Loucy (cell line): ENCODE measurements at regions not wholly inside any gene's neighbourhood (a gene's known extent, or its start where the extent isn't known, plus 50 kb on each side); places are given as distances from the start of the nearest gene placed in this dataset.

ENCODE experiments used
- H2AFZ ChIP-seq: fragments of 200-600 bp; sonication (generic); 2 replicates; pipeline ENCODE4 v1.6.0; 2016; ENCODE audit warnings: antibody characterized with exemption, mild to moderate bottlenecking, low read length, moderate library complexity
- H3F3A ChIP-seq: fragments of 200-600 bp; 2 replicates; pipeline ENCODE4 v1.6.0; 2016; ENCODE audit warnings: antibody characterized with exemption, low read depth, mild to moderate bottlenecking
- H3K27me3 ChIP-seq: fragments of 200-600 bp; sonication (generic); 2 replicates; pipeline ENCODE4 v1.6.1; 2014; ENCODE audit warnings: low read length, mild to moderate bottlenecking; ENCODE audit not compliant: insufficient read depth, poor library complexity, severe bottlenecking
- H3K36me3 ChIP-seq: fragments of 200-600 bp; sonication (generic); 2 replicates; pipeline ENCODE4 v1.6.1; 2016; ENCODE audit warnings: low read length; ENCODE audit not compliant: insufficient read depth
- H3K4me1 ChIP-seq: fragments of 200-600 bp; sonication (generic); 2 replicates; pipeline ENCODE4 v1.5.1; 2014; ENCODE audit warnings: low read length, mild to moderate bottlenecking; ENCODE audit not compliant: insufficient read depth, poor library complexity, severe bottlenecking
- H3K4me2 ChIP-seq: fragments of 200-600 bp; sonication (generic); 2 replicates; pipeline ENCODE4 v1.6.0; 2014; ENCODE audit warnings: antibody characterized with exemption, low read length, low read depth, mild to moderate bottlenecking; ENCODE audit not compliant: poor library complexity, severe bottlenecking
- H3K4me3 ChIP-seq: fragments of 200-600 bp; sonication (generic); 2 replicates; pipeline ENCODE4 v1.5.1; 2014; ENCODE audit warnings: low read length, mild to moderate bottlenecking, mixed read lengths; ENCODE audit not compliant: poor library complexity, severe bottlenecking
- H3K79me2 ChIP-seq: fragments of 200-600 bp; sonication (generic); 2 replicates; pipeline ENCODE4 v1.6.1; 2014; ENCODE audit warnings: low read length; ENCODE audit not compliant: insufficient read depth
- H3K9ac ChIP-seq: fragments of 200-600 bp; sonication (generic); 2 replicates; pipeline ENCODE4 v1.6.0; 2014; ENCODE audit warnings: mild to moderate bottlenecking, low read depth, low read length, moderate library complexity; ENCODE audit not compliant: poor library complexity, severe bottlenecking
- H3K9me2 ChIP-seq: fragments of 200-600 bp; sonication (generic); replicated peaks from 2 replicates; pipeline ENCODE4 v1.6.1; 2016; ENCODE audit warnings: low read depth, low read length, mixed read lengths
- H3K9me3 ChIP-seq: fragments of 200-600 bp; sonication (generic); 2 replicates; pipeline ENCODE4 v1.6.1; 2014; ENCODE audit warnings: mild to moderate bottlenecking, antibody characterized with exemption, low read length, low read depth; ENCODE audit not compliant: insufficient read depth
- H4K20me1 ChIP-seq: fragments of 200-600 bp; sonication (generic); 2 replicates; pipeline ENCODE4 v1.6.0; 2014; ENCODE audit warnings: antibody characterized with exemption, low read length, mild to moderate bottlenecking; ENCODE audit not compliant: insufficient read depth, poor library complexity, severe bottlenecking
- CTCF ChIP-seq: fragments of 200-600 bp; sonication (generic); conservative IDR thresholded peaks from 2 replicates; pipeline ENCODE4 v1.5.1; 2014; ENCODE audit warnings: mild to moderate bottlenecking, antibody characterized with exemption, low read length
- EZH2phosphoT487 ChIP-seq: fragments of 200-600 bp; IDR thresholded peaks from 2 replicates; pipeline ENCODE4 v1.6.1; 2018; ENCODE audit warnings: antibody characterized with exemption, mild to moderate bottlenecking, moderate library complexity, borderline replicate concordance

- H3K9me3 ChIP-seq, result no peaks in the 10 kb centered on the region
- H3K4me3 ChIP-seq, result no peak overlapping the region
- no peaks in the 10 kb centered on the region for H3K79me2 ChIP-seq
- TF ChIP-seq EZH2phosphoT487 (no peak), CTCF (no peak)
- no peaks in the 10 kb centered on the region for H3K4me1 ChIP-seq
- no peak overlapping the region for H3K4me2 ChIP-seq
- H2AFZ ChIP-seq, result no peak overlapping the region
- H3K9ac ChIP-seq, result no peak overlapping the region
- H4K20me1 ChIP-seq, result no peaks in the 10 kb centered on the region
- H3K27me3 ChIP-seq, result no peaks in the 10 kb centered on the region
- H3K36me3 ChIP-seq, result no peaks in the 10 kb centered on the region
- no peaks in the 10 kb centered on the region for H3F3A ChIP-seq
- H3K9me2 ChIP-seq, result no peaks in the 10 kb centered on the region
These were observed 583.0 kb upstream of the KLHL29 start for GRCh38 chr2:22801970-22802369.

- H3K9ac ChIP-seq, result no peak overlapping the region
- H3K4me2 ChIP-seq, result no peak overlapping the region
- H3K79me2 ChIP-seq, result no peaks in the 10 kb centered on the region
- H3K9me2 ChIP-seq, result no peaks in the 10 kb centered on the region
- no peak overlapping the region for H3K4me3 ChIP-seq
- H3K36me3 ChIP-seq, result no peaks in the 10 kb centered on the region
- no peaks in the 10 kb centered on the region for H3K4me1 ChIP-seq
- TF ChIP-seq CTCF, result no peak
- TF ChIP-seq EZH2phosphoT487, result no peak
- H3K9me3 ChIP-seq, result no peaks in the 10 kb centered on the region; the same call in 1 of the 2 replicates
- no peaks in the 10 kb centered on the region for H3F3A ChIP-seq
- no peaks in the 10 kb centered on the region for H4K20me1 ChIP-seq
- no peak overlapping the region for H2AFZ ChIP-seq
- no peaks in the 10 kb centered on the region for H3K27me3 ChIP-seq
These were observed 577.1 kb upstream of the KLHL29 start for GRCh38 chr2:22807872-22808271.

- no peaks in the 10 kb centered on the region for H3F3A ChIP-seq
- no peaks in the 10 kb centered on the region; the same call in 1 of the 2 replicates for H3K9me3 ChIP-seq
- H3K79me2 ChIP-seq, result no peaks in the 10 kb centered on the region
- H2AFZ ChIP-seq, result no peak overlapping the region
- no peaks in the 10 kb centered on the region for H3K27me3 ChIP-seq
- H3K4me3 ChIP-seq, result no peak overlapping the region
- no peaks in the 10 kb centered on the region for H3K9me2 ChIP-seq
- H3K4me1 ChIP-seq, result no peaks in the 10 kb centered on the region
- no peaks in the 10 kb centered on the region for H4K20me1 ChIP-seq
- no peak overlapping the region for H3K9ac ChIP-seq
- H3K4me2 ChIP-seq, result no peak overlapping the region
- no peaks in the 10 kb centered on the region for H3K36me3 ChIP-seq
- TF ChIP-seq CTCF, result no peak
- TF ChIP-seq EZH2phosphoT487, result no peak
These were observed 574.4 kb upstream of the KLHL29 start for GRCh38 chr2:22810602-22811001.
